GM18505 (cell line): ENCODE measurements at regions not wholly inside any gene's neighbourhood (a gene's known extent, or its start where the extent isn't known, plus 50 kb on each side); places are given as distances from the start of the nearest gene placed in this dataset.
"Not testable (repeated sequence)": the region's sequence is repeated elsewhere in the genome, so short reads cannot be mapped to it uniquely, and the experiment has no call there.

Source experiments
- ATAC-seq: cut with Tn5 transposase; IDR thresholded peaks from one replicate; pipeline ENCODE4 v1.9.1; 2021; ENCODE audit not compliant: unreplicated experiment
- POLR2A ChIP-seq: IDR thresholded peaks from 4 replicates; pipeline ENCODE4 v1.6.1; 2011; ENCODE audit warnings: borderline replicate concordance; ENCODE audit not compliant: insufficient read depth, insufficient read length; ENCODE audit errors: extremely low read depth

GRCh38 chr1:213521206-213521605 lies 466.6 kb upstream of the PROX1 start:
- TF ChIP-seq POLR2A, result no peak
- ATAC-seq, result no peak

- no peak for TF ChIP-seq POLR2A
Observed at GRCh38 chr1:213523781-213524398, 463.9 kb upstream of the PROX1 start.

GRCh38 chr1:213526306-213526705 lies 461.5 kb upstream of the PROX1 start:
- no peak for TF ChIP-seq POLR2A
- ATAC-seq, result no peak

More at GRCh38 chr1:213523781-213524398, 463.9 kb upstream of the PROX1 start:
- no peak for ATAC-seq

GRCh38 chr1:213530611-213531320 lies 457.0 kb upstream of the PROX1 start:
- ATAC-seq, result no peak

GRCh38 chr1:213531369-213532310 lies 456.1 kb upstream of the PROX1 start:
- ATAC-seq, result no peak
- no peak for TF ChIP-seq POLR2A

More at GRCh38 chr1:213530611-213531320, 457.0 kb upstream of the PROX1 start:
- TF ChIP-seq POLR2A, result no peak

- ATAC-seq, result peak; percentile 73
- no peak for TF ChIP-seq POLR2A
Observed at GRCh38 chr1:213533125-213533524, 454.6 kb upstream of the PROX1 start.

GRCh38 chr1:213535679-213536078 lies 452.1 kb upstream of the PROX1 start:
- ATAC-seq, result no peak
- TF ChIP-seq POLR2A, result no peak

- ATAC-seq, result no peak
- TF ChIP-seq POLR2A, result no peak
Observed at GRCh38 chr1:213538251-213538650, 449.5 kb upstream of the PROX1 start.

GRCh38 chr1:213539464-213539863 lies 448.3 kb upstream of the PROX1 start:
- ATAC-seq, result no peak

GRCh38 chr1:213541641-213542040 lies 446.1 kb upstream of the PROX1 start:
- no peak for ATAC-seq
- no peak for TF ChIP-seq POLR2A

More at GRCh38 chr1:213539464-213539863, 448.3 kb upstream of the PROX1 start:
- no peak for TF ChIP-seq POLR2A

- ATAC-seq, result not testable (repeated sequence)
Observed at GRCh38 chr1:213545181-213545580, 442.6 kb upstream of the PROX1 start.

- no peak for TF ChIP-seq POLR2A
- no peak for ATAC-seq
Observed at GRCh38 chr1:213549982-213550381, 437.8 kb upstream of the PROX1 start.

- no peak for TF ChIP-seq POLR2A
- ATAC-seq, result no peak
Observed at GRCh38 chr1:213550804-213551203, 437.0 kb upstream of the PROX1 start.
